Ishikawa (cell line): ENCODE measurements at regions not wholly inside any gene's neighbourhood (a gene's known extent, or its start where the extent isn't known, plus 50 kb on each side); places are given as distances from the start of the nearest gene placed in this dataset.

Source experiments
- CEBPB ChIP-seq: IDR thresholded peaks from 2 replicates; pipeline ENCODE4 v1.6.1; 2012
- CREB1 ChIP-seq: IDR thresholded peaks from 2 replicates; pipeline ENCODE4 v1.6.1; 2012; ENCODE audit warnings: low read depth
- EGR1 ChIP-seq: IDR thresholded peaks from 2 replicates; pipeline ENCODE4 v1.6.1; 2012
- EP300 ChIP-seq: IDR thresholded peaks from 2 replicates; pipeline ENCODE4 v1.6.1; 2012; ENCODE audit warnings: borderline replicate concordance
- NFIC ChIP-seq: IDR thresholded peaks from 2 replicates; pipeline ENCODE4 v1.6.1; 2012
- RAD21 ChIP-seq: IDR thresholded peaks from 2 replicates; pipeline ENCODE4 v1.6.1; 2012; ENCODE audit warnings: low read depth
- TAF1 ChIP-seq: IDR thresholded peaks from 2 replicates; pipeline ENCODE4 v1.6.1; 2012; ENCODE audit warnings: low read depth, mild to moderate bottlenecking
- TCF12 ChIP-seq: IDR thresholded peaks from 2 replicates; pipeline ENCODE4 v1.6.1; 2012; ENCODE audit warnings: low read depth
- TEAD4 ChIP-seq: IDR thresholded peaks from 2 replicates; pipeline ENCODE4 v1.6.1; 2012
- YY1 ChIP-seq: IDR thresholded peaks from 2 replicates; pipeline ENCODE4 v1.6.1; 2012; ENCODE audit warnings: low read depth
- ZBTB7A ChIP-seq: IDR thresholded peaks from 2 replicates; pipeline ENCODE4 v1.6.1; 2012; ENCODE audit warnings: low read depth
- TF ChIP-seq, protein P1 (sequence below): IDR thresholded peaks from 2 replicates; pipeline ENCODE4 v1.6.1; 2012
- TF ChIP-seq, protein P2 (sequence below): IDR thresholded peaks from 2 replicates; pipeline ENCODE4 v1.6.1; 2012; ENCODE audit warnings: low read depth, mild to moderate bottlenecking
- TF ChIP-seq, protein P3 (sequence below): IDR thresholded peaks from 2 replicates; pipeline ENCODE4 v1.6.1; 2012

DNA sequence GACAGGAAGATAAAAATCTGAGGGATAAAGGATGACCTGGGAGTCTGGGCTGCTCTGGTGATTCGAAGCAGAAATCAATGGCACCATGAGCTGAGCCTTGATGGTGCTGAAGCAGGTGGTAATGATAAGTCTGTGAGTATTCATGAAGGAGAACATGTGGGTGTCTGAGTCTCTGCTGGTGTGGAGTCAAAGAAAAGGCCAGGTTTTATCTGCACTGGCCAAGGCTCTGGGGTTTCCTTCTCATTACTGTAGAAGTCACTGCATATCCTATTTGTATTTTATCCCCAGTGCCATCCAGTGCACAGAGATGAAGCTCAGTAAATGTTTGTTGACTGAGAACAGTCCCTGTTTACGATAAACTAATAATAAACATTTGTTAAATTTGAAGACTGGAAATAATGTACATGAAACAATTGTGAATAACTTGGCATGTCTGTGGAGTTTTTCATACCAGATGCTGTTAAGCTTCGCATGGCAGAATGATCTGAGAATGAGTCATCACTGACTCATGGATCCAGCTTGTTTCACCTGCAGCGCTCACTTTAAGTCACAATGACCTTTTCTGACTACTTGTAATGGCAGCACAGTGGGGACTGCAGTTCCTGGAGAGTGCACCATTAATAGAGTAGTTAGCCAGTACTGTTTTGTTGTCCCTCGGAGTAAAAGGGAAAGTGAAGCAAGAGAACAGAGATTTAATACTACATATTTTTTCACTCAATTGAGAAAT lies 538.5 kb downstream of the HTR7 start:
- TF ChIP-seq, protein P1, sequence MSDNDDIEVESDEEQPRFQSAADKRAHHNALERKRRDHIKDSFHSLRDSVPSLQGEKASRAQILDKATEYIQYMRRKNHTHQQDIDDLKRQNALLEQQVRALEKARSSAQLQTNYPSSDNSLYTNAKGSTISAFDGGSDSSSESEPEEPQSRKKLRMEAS = peak; percentile 80
- no peak; the same call in 1 of the 2 replicates for TF ChIP-seq RAD21
- no peak for TF ChIP-seq CREB1
- TF ChIP-seq CEBPB = peak; percentile 55
- peak; percentile 85 for TF ChIP-seq YY1
- TF ChIP-seq EP300 = peak; percentile 93
- TF ChIP-seq TAF1 = no peak
- TF ChIP-seq EGR1 = no peak
- no peak for TF ChIP-seq ZBTB7A
- peak; percentile 87 for TF ChIP-seq TEAD4
- TF ChIP-seq, protein P2, sequence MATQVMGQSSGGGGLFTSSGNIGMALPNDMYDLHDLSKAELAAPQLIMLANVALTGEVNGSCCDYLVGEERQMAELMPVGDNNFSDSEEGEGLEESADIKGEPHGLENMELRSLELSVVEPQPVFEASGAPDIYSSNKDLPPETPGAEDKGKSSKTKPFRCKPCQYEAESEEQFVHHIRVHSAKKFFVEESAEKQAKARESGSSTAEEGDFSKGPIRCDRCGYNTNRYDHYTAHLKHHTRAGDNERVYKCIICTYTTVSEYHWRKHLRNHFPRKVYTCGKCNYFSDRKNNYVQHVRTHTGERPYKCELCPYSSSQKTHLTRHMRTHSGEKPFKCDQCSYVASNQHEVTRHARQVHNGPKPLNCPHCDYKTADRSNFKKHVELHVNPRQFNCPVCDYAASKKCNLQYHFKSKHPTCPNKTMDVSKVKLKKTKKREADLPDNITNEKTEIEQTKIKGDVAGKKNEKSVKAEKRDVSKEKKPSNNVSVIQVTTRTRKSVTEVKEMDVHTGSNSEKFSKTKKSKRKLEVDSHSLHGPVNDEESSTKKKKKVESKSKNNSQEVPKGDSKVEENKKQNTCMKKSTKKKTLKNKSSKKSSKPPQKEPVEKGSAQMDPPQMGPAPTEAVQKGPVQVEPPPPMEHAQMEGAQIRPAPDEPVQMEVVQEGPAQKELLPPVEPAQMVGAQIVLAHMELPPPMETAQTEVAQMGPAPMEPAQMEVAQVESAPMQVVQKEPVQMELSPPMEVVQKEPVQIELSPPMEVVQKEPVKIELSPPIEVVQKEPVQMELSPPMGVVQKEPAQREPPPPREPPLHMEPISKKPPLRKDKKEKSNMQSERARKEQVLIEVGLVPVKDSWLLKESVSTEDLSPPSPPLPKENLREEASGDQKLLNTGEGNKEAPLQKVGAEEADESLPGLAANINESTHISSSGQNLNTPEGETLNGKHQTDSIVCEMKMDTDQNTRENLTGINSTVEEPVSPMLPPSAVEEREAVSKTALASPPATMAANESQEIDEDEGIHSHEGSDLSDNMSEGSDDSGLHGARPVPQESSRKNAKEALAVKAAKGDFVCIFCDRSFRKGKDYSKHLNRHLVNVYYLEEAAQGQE = no peak
- TF ChIP-seq, protein P3, sequence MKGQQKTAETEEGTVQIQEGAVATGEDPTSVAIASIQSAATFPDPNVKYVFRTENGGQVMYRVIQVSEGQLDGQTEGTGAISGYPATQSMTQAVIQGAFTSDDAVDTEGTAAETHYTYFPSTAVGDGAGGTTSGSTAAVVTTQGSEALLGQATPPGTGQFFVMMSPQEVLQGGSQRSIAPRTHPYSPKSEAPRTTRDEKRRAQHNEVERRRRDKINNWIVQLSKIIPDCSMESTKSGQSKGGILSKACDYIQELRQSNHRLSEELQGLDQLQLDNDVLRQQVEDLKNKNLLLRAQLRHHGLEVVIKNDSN = no peak
- TF ChIP-seq TCF12 = peak; percentile 97
- TF ChIP-seq NFIC = peak; percentile 90
